Frontal cortex (tissue), 3 donors: ENCODE measurements at regions not wholly inside any gene's neighbourhood (a gene's known extent, or its start where the extent isn't known, plus 50 kb on each side); places are given as distances from the start of the nearest gene placed in this dataset.
A peak's percentile ranks its signal among the peaks of the same experiment; 100 is the strongest.
"Not testable (repeated sequence)": the region's sequence is repeated elsewhere in the genome, so short reads cannot be mapped to it uniquely, and the experiment has no call there.

ENCODE experiments used
- DNase-seq, 2 donors: peaks; one replicate each; pipeline ENCODE4 v3.0.0; 2012; ENCODE audit warnings: low spot score in 2 of 2
- FAIRE-seq: peaks from 2 replicates; lab custom pipeline; 2012; peaks lifted over from hg19 to GRCh38; lab: Jason Lieb, UNC
- donor health status: control.
- donor health status: control.
- donor health status: control.

DNA sequence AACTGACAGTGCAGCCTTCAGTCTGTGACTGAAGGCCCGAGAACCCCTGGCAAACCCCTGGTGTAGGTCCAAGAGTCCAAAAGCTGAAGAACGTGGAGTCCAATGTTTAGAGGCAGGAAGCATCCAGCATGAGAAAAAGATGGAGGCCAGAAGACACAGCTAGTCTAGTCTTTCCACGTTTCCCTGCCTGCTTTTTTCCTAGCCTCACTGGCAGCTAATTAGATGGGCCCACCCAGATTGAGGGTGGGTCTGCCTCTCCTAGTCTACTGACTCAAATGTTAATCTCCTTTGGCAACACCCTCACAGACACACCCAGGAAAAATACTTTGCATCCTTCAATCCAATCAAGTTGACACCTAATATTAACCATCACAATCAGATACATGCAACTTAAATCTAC lies 87.8 kb downstream of the TENT5D start:
- not testable (repeated sequence) for DNase-seq, FAIRE-seq

GRCh38 chrX:80511969-80512760 lies 91.9 kb downstream of the TENT5D start:
- FAIRE-seq, result no peak
- no peak for DNase-seq

DNA sequence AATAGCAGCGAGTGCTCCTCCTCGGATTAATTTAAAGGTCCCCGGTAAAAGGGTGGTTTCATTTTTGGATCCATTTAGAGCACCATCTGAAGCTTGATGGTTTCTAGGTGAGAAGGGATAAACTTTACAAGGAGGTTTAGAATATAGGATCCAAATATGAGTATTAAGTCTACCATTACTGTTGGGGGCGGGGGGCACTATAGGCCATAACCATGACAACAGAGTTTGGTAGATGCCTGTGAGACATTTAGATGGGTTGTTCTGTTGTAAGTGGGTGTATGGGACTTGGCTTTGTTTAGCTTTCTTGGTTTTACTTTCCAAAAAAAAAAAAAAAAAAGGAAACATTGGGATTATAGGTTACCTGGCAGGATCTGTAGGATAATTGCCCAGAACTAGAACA lies 92.7 kb downstream of the TENT5D start:
- FAIRE-seq (no peak), DNase-seq (no peak)

GRCh38 chrX:80513625-80514024 lies 93.4 kb downstream of the TENT5D start:
- FAIRE-seq (no peak), DNase-seq (no peak)

DNA sequence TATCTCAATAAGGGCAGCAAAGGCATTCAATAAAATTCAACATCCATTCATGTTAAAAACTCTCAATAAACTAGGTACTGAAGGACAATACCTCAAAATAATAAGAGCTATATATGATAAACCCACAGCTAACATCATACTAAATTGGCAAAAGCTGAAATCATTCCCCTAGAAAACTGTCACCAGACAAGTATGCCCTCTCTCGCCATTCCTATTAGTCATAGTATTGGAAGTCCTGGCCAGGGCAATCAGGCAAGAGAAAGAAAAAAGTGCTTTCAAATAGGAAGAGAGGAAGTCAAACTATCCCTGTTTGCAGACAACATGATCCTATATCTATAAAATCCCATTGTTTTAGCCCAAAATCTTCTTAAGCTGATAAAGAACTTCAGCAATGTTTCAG lies 116.8 kb downstream of the TENT5D start:
- no peak for FAIRE-seq
- DNase-seq, result no peak

DNA sequence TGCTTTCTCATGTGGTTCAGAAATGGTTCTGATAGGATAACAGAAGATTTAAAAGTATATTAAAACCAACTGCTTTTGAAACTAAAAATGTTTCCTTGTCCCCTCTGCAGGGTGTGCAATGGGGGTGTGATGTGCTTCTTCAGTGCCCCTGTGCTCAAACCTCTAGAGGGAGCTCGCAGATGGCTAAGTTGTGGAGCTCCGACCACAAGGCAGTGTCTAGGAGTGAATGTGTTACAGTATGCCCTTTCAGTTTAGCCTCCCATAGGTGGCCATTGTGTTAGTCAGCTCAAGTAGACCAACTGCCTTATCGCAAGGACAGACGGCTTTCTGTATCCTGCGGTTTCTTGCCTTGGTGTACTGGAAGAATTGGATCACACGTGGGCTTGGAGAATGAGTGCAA lies 130.5 kb downstream of the TENT5D start:
- no peak for FAIRE-seq
- no peak for DNase-seq

DNA sequence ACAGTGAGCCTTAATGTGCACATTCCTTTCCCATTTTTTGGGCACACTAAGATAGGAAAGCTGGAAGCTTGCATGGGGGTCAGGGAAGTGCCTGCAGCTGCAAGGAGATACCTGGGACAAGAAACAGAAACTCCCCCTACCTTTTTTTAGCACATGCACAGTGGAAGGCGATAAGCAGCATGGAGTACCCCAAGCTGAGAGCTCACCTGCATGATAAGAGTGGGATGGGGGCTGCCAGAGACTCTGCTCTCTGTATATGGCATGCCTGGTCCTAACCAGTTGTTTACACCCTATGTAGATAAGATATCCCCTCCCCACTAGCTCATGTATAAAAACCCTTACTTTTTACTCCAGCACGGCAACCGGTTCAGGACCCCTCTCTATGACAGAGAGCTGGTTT lies 135.9 kb downstream of the TENT5D start:
- no peak for FAIRE-seq

GRCh38 chrX:80572636-80573035 lies 152.4 kb downstream of the TENT5D start:
- no peak for FAIRE-seq

More for the DNA sequence above, 135.9 kb downstream of the TENT5D start:
- no peak for DNase-seq

DNA sequence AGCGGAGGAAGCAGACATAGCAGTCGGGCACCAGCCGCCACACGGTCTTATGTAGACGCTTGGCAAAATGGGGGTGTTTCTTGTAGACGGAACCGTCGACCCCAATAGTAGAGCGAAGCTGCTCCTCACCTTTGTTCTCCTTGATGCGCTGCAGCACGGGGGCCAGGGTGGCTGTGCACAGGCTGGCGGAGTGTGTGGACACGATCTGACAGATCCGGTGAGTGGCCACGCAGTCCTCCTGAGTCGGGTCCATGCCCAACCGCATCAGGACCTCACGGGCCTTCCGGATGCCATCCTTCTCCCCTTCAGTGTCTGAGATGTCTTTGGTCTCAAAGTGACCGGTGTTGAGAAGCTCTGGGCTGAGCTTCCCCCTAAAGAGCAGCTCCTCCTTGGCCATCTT lies 153.0 kb downstream of the TENT5D start:
- DNase-seq (no peak), FAIRE-seq (no peak)

More at GRCh38 chrX:80572636-80573035, 152.4 kb downstream of the TENT5D start:
- DNase-seq, result no peak

DNA sequence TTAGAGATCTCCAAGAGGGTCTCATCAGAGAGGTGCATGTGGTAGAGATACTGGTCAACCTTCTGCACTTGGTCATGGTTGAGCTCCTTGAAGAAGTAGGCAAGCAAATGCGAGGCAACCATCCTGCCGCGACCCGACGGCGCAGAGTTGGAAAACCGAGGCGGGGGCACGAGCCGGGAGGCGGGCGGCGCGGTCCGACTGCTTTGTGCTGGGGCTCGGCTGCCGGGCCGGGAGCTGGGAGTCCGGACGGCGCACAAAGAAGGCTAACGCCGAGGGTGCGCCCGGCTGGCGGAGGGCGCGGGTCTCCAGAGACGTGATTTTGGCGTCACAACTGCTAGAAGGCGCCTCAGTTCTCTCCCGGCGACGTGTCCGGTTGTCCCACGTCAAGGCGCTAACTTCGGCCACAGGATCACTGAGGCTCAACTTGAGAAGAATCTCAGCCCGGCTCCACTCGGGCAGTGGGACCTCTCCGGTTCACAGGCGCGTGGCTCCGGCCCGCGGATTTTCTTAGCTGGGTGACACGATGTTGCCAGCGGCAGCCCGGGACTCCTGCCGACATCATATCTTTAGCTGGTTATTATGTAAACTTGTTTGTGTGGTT lies 154.3 kb downstream of the TENT5D start:
- DNase-seq, FAIRE-seq: not testable (repeated sequence)

GRCh38 chrX:80576267-80576666 lies 156.0 kb downstream of the TENT5D start:
- DNase-seq (no peak), FAIRE-seq (no peak)

GRCh38 chrX:80576806-80577533 lies 156.7 kb downstream of the TENT5D start:
- no peak for FAIRE-seq
- DNase-seq, result no peak

DNA sequence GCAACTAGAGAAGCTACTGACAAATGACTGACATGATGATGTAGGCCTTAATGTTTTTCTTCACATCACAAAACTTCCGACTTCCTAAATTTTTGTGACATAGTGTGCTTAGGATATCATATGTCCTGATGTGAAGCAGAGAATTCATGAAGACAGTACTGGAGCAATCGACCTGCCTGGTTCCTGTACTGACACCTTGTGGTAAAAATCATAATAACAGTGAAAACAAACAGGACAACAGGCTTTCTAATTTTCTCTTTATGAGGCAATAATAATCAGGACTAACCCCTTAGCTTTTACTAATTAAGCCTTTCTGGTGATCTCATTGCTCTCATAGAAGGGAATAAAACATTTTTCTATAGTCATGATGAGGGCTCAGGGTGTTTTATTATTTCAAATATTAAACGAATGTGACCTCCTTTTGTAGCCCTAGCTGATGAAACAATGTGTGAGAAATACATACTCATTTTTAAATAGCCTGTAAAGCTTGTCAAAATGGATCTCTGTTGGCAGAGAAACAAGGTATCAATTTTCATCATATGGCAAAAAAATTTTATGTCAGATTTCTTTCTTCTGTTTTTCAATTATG lies 158.4 kb downstream of the TENT5D start:
- DNase-seq, result peak in 1 of 2 donors; percentile 12
- no peak for FAIRE-seq

DNA sequence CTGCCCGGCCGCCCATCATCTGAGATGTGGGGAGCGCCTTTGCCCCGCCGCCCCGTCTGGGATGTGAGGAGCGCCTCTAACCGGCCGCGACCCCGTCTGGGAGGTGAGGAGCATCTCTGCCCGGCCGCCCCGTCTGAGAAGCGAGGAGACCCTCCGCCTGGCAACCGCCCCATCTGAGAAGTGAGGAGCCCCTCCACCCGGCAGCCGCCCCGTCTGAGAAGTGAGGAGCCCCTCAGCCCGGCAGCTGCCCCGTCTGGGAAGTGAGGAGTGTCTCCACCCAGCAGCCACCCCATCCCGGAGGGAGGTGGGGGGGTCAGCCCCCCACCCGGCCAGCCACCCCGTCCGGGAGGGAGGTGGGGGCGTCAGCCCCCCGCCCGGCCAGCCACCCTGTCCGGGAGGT lies 170.7 kb downstream of the TENT5D start:
- not testable (repeated sequence) for FAIRE-seq, DNase-seq

- DNase-seq (no peak), FAIRE-seq (no peak)
Observed at GRCh38 chrX:80602036-80602860, 182.0 kb downstream of the TENT5D start.
